Epidermal melanocyte (primary cell): ENCODE measurements at regions not wholly inside any gene's neighbourhood (a gene's known extent, or its start where the extent isn't known, plus 50 kb on each side); places are given as distances from the start of the nearest gene placed in this dataset.
A peak's percentile ranks its signal among the peaks of the same experiment; 100 is the strongest.
"Not testable (repeated sequence)": the region's sequence is repeated elsewhere in the genome, so short reads cannot be mapped to it uniquely, and the experiment has no call there.

ENCODE experiments used
- DNase-seq: peaks from one replicate; pipeline ENCODE4 v3.0.0; 2011; ENCODE audit warnings: low spot score; ENCODE audit not compliant: insufficient read length

DNA sequence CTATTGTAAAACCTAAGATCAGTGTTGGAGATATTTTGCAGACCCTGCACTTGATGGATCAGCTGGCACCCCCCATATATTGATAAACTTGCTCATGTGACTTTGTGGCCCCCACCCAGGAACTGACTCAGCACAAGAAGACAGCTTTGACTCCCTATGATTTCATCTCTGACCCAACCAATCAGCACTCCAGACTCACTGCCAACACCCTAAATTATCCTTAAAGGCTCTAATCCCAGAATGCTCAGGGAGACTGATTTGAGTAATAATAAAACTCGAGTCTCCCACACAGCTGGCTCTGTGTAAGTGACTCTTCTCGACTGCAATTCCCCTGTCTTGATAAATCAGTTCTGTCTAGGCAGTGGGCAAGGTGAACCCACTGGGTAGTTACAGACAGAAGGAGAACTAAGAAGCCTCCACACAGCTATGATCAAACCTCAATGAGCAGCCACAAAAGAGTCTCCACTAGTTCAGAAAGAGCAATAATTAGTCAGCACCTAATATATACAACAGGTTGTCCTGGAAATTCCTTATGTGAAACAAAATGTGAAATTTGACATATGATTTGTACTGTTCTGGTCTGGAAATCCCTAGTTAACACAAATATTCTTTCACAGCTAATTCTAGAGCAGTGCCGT is 52.2 kb downstream of the ACTL7B start:
- no peak for DNase-seq

DNA sequence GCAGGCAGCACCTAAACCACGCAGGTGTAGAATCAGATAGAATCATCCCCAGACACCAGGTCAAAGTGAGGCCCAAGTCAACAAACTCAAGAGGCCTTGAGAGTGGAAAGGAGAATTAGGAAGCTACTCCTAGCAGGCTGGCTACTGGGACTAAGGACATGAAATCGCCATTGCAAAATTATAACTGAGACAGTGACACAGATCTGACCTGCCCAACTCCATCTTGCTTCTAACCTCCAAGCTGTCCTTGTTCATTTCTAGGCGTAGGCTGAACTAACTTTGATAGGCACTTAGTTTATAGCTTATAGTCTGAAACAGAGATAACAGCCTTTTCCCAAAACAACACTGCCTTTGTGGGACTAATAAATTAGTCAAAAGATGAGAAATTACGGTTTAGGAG is 52.8 kb downstream of the ACTL7B start:
- no peak for DNase-seq

DNA sequence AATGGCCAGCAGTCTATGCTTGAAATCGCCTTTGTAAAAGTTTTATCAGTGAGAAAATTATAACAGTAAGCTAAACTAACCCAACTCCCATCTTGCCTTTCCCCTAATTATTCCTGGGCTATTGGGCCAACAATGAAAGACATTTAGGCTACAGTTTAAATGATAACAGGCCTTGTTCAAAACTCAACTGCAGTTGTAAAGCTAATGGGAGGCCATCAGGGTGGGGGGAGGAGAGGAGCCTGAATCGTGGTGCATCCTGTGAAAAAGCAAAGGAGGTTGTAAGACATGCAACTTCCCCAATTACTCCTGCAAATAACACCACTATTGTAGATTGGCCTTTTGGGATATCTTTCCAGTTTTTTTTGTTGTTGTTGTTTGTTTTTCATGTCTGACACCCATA is 53.8 kb downstream of the ACTL7B start:
- DNase-seq = no peak

DNA sequence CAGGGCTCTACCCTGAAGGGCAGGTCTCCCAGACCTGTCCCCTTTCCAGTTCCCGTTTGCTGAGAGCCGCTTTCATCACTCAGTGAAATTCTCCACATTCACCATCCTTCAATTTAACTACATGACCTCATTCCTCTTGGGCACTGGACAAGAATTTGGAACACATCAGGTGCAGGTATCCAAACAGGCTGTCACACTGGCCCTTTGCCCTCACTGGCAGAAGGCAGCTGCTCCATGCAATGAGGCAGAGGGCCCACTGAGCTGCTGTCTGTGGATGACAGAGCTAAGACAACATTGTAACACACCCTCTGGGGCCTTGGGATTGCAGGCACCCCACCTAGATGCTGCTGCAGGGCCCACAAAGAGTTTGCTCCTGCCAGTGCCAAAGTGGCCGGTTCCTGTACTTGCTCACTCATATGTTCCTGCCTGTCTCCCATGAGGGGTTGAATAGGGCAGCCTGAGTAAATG is 55.1 kb downstream of the ACTL7B start:
- DNase-seq = no peak

DNA sequence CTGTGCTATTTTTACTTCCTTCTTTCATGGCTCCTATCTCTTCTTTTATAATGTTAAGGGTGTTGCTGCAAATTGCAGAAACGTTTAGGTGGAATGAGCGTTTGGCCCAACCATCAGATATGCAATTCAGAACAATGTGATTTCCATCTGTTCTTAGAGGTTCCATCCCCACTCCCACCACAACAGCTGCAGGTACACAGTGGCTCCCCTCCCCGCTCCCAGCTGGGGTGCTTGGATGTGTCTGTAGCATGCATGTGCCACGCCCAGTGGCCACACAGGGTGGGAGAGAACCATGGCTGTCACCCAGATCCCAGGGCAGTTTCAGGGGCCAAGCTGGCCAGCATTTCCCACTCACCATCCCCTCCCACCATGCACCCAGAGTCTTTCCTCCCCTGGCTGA is 62.2 kb downstream of the ACTL7B start:
- DNase-seq = no peak

DNA sequence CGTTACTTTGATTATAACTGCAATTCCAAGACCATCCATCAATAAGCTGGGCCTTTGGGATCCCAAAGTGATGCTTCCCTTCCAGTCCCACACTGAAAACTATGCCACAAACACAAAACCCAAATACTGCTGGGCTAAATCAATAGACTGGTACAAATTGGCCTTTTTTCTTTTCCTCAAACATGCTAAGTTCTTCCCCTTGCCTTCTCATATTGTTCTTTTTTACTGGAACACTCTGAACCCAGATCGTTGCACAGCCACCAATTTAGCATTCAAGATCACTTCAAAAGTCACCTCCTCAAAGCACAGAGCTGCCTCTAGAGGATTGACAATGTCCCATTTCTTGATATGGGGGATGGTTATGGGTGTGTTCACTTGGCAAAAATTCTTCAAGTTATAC is 66.0 kb downstream of the ACTL7B start:
- no peak for DNase-seq

DNA sequence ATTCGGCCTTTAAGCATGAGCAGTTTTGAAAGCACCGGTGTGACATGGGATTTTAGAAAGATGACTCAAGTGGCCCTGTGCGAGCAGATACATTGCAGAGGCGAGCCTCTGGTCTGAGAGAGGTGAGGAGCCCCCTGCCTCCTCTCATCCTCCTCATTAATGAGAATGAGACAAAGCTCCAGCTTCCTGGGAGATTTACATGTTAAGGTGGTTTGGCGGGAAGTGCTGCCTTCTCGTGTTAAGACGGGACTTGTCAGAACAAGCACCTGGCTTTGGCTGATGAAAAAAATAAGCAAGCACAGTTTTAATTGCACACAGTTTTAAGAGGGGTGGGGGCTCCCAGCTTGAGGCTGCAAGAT is 68.1 kb downstream of the ACTL7B start:
- DNase-seq = no peak

DNA sequence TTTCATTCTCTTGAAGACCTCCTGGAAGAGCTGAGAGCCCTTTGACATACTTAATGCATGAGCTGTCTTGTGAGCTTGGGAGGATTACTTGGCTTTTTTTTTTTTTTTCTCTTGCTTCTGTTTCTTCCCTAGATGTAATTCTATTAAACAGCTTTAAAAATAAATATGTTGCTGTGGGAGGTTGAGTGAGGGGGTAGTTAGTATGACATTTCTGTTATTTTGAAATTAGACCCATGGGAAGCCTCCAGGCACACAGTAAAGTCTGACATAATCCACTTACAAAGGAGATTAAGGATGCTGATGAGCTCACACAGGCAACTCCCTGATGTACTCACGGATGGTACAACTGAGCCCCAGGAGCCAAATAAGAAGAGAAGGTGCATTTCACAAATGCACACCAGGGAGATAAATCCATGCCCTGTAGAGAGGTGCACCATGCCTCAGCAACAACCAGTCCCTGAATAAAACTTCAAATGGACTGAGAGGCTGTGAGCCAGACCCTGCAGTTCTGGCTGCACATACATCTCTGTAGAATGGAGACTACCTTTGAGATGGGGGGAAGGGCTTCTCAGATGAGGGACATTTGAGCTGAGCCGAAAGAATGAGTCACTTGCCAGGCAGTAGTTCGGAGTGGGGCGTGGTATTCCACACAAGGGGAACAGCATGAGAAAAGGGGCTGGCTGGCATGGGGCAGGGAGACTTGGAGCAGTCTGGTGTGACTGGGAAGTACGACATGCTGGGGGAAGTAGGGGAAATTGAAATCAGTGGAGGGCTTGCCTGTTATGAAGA is 68.7 kb downstream of the ACTL7B start:
- DNase-seq = no peak

DNA sequence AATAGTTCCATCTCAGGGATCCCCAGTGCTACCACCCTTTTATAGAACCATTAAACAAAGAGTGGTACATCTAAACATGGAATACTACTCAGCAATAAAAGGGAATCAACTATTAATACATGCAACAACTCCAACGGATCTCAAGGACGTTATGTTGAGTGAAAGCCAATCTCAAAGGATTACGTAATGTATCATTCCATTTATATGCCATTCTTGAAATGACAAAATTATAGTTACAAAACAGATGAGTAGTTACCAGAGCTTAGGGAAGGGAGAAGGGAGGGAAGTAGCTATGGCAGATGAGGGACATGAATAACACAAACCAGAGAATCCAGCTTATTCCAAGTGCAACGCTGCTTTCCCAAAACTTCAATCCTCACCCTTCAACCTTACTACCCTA is 69.5 kb downstream of the ACTL7B start:
- no peak for DNase-seq

DNA sequence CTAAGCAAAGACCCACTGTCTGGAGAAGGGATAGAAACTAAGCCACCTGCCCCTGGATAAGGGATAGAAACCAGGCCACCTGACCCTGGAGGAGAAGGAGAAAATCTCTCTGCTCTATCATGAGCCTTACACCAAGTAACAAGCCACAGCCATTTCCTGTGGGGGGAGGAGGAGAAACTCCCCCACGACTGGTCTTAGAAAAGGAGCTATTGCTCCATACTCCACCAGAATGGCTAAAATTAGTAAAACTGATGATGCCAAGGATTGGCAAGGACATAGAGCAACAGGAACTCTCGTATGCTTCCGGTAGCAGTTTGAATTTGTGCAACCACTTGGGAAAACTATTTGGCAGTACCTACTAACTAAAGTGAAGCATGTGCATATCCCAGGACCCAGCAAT is 70.8 kb downstream of the ACTL7B start:
- no peak for DNase-seq

DNA sequence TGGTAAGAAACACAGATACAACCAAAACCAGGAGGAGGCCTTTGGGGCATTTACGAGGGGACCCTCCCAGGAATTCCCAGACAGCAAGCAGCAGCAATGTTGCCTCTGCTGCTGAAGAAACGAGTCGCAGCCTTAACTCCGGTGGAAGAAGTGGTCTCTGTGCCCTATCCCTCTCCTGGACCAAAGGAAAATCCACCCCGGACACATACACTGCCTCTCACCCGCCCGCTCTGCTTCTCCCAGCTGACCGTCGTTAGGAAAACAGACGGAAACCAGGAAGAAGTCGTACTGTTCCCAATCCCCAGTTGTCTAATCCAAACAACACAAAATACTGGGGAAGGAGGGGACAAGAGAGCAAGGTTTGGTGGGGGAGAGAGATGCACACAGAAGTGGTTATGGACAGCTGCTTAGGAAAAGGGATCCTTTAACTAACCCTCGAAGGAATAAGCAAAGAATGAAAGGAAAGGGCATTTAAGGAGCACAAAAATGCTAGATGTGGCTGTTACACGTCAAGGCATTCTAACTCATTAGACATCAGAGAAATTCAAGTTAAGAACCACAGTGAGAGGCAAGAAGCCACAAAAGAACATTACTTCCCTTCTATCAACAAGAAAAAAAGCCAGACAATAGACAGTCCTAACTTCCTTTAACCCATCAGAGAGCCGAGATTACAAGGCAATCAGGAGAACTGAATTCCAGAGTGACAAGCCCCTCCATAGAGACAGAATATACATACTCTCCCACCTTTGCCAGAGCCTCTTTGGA is 71.9 kb downstream of the ACTL7B start:
- no peak for DNase-seq

DNA sequence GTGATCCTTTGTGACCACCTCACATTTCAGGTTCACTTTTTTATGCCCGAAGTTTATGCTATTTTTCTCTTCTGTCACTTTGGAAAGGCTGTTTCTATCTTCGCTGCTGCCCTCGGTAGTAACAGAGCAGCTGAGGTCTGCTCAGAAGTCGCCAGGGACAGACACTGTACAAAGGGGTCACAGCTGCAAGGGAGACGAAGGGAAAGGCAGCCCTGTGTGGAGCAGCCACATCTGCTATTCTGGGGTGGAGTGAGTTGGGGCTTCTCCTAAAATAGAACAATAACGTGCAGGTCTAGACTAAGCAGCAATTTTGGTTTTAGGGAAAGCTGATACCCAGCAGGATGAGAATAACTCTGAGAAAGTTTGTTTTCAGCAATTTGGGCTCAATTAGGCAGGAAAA is 72.5 kb downstream of the ACTL7B start:
- no peak for DNase-seq

DNA sequence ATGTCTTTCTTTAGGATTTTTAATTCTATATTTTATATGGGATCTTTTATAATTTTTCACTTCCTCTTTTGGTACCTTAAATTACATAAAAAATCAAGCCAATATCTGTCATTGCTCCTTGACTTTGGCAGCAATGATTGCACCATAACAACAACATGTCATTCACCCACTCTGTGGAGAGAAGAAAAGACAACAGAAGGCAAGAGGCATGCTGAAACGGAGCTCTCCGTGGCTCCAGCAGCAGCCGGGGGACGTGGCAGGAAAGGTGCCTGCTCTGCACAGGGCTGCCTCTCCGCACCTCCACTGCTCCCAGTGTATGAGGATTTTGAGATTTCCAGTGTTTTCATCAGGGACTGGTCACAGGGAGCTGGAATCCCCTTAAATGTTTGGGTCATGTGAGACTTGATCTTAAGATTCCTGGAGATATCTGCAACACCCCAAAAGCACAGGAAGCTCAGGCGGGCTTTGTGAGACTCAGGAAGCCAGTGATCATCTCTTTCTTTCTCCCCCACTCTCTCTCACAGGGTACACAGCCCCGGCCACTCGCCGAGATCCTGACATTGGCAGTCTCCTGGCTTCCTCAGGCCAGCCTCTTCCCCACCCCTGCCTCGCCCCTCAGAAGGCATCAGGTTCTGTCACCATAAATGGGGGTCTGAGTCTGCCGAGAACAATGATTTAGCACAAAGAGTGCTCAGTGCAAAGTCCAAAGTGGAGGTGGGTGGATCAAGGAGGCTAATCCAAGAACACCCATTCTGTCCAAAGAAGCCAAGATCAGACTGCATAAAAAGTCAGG is 74.6 kb downstream of the ACTL7B start:
- DNase-seq = no peak

DNA sequence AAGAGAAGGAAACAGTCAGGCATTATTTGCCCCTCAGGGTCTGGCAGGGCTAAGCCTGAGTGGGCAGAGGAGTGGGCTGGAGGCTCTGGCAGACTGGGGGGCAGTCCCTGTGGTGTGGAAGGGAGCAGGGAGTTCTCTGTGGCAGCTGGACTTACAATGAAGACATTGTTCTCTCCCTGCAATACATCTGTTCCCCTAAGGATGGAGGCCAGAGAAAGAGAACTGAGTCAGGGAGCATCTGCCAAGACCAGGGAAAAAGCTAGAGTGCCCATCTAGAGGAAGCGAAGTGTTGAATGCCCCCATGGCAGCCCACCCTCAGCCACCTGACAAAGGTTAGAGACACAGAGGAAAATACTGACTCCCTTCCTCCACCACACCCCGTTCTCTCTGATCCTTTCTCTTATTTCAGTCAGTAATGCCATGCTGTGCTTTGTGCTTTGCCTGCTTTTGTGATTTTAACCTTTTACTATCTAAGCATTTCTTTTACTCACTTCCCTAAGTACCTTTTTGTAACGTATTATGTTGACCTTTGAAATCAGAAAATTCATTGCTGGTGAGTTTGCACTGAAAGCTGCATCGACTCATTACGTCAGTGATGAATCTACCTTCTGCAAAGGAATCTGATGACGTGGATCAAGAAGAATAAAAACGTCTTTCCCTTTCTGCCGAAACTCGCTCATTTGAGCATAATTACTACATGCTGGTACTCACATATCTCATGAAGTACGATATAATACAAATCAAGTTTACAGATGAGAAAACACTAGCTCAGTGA is 76.0 kb downstream of the ACTL7B start:
- DNase-seq = no peak

DNA sequence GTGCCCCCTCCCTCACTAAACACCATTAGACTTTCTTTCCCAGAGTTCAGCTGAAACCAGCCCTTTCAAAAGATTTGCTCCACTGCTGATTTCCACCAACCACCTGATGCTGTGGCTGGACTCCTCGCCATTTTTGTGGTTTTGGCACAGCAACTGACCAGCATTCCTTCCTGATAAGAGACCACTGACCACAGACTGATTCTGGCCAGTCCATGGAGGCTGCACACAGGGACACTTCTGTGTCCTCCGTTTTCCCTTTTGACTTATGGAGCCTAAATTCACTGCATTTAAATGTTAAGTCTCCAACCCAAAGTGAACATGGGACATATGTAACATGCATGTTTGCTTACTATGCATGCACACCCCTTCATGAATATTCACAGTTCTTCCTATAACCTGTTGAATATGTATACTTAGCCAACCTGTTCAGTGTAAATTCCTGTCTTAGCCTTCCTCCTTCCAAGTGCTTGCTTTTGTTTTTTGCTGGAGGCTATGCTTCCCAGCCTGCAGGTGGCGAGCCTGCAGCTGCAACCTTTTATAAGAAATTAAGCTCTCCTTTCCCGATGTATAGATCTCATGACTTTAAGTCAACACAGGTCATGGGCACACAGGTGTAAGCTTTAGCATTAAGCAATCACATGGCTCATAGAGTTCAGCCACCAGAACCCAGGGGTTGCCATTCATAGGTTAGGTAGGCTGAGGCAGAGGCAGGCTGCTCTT is 78.7 kb downstream of the ACTL7B start:
- DNase-seq = no peak

DNA sequence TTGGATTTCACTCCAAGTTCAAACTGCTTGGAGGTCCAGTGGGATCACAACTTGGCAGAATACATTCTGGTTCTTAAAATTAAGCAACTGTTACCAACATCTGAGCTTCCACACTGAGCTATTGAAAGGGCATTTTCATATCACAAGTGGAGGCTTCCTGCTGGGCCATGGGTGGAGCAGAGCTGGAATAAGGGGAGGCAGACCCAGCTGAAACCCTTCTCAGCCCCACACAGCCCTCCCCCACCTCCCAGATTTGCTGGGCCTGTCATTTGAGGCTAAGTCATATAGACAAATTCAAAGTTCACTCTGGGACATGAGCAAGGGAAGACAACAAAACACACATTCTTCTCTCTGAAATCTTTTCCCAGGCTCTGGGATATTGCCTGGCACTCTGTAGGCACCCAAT is 79.9 kb downstream of the ACTL7B start:
- DNase-seq = peak; percentile 34

DNA sequence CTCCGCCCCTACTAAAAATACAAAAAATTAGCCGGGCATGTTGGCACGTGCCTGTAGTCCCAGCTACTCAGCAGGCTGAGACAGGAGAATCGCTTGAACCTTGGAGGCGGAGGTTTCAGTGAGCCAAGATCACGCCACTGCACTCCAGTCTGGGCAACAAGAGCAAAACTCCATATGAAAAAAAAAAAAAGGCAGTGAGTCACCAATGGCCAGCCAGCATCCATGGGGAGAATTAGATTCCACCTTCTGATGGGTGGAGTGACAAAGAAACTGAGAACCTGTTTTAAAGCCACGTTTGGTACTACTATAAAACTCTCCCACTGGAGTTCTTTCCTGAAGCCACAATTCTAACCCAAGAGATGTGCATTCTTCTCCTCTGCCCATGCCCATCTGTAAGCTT is 81.7 kb downstream of the ACTL7B start:
- not testable (repeated sequence) for DNase-seq

DNA sequence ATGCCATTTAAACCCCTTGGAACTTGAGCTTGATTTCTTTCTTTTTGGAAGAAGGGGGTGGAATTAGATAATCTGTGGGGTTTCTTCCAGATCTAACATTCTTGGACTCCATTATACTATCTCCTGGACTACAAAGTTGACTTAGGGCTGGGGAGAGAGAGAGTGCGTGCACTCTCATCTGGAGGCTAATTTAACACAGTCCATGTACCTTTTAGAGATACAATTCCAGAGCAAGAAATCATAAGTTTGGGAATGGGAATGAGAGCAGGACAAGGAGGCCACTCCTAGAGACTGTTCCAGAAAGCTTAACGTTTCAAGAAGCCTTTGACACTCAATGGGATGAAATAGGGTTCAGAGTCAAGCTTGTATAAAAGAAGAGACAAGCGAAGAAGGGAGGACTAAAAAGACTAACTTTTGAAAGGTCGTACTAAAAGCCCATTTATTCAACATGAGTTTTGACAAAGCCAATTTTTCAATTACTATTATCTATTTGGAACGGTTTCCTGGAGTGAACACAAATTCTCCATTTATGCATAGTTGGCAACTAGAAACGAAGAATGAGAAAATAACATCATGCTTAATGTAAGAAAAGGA is 83.4 kb downstream of the ACTL7B start:
- no peak for DNase-seq

DNA sequence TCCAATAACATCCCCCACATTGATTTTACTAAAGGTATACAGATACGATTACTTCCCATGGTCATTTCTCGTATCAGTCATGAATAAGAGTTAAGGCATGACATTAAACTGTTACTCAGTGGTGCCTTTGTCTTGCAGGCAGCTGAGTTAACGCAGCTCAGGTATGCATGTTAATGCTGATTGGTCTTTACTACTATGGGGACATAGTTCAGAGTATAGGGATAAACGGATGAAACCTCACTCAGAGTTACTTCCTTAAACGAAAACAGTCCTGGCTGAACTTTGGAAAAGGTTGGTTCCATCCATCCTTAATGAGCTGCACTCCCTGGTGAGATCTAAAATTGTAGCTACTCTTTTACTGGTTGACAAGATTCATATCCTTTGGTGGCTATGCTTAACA is 87.0 kb downstream of the ACTL7B start:
- no peak for DNase-seq

DNA sequence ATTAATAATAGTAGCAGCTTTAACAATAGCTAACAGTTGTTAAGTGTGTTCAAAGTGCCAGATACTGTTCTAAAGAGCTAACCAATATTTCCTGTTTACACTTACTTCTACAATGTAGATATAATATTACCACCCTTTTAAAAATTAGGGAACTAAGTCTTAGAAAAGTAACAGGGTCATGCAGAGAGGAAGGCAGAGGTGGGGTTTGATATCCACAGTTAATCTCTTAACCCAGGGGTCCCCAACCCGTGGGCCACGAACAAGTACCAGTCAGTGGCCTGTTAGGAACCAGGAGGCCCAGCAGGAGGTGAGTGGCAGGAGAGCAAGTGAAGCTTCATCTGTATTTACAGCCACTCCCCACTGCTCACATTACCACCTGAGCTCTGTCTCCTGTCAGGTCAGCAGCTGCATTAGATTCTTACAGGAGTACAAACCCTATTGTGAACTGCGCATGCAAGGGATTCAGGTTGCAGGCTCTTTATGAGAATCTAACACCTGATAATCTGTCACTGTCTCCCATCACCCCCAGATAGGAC is 89.1 kb downstream of the ACTL7B start:
- no peak for DNase-seq
